Dendritic cell treated with granulocyte-macrophage colony-stimulating factor and Interleukin-4, amounts not matched to agents 40 ng/mL and 50 ng/mL, for 4 days (primary cell): ENCODE measurements at regions not wholly inside any gene's neighbourhood (a gene's known extent, or its start where the extent isn't known, plus 50 kb on each side); places are given as distances from the start of the nearest gene placed in this dataset.

Experiments
- H3K27ac Mint-ChIP-seq: one replicate; pipeline ENCODE4 v1.8.0; 2022; ENCODE audit warnings: mild to moderate bottlenecking, mixed read lengths
- H3K27me3 Mint-ChIP-seq: one replicate; pipeline ENCODE4 v1.8.0; 2022; ENCODE audit warnings: mild to moderate bottlenecking, mixed read lengths
- H3K36me3 Mint-ChIP-seq: one replicate; pipeline ENCODE4 v1.8.0; 2022; ENCODE audit warnings: low read depth, mixed read lengths
- H3K4me1 Mint-ChIP-seq: one replicate; pipeline ENCODE4 v1.8.0; 2022; ENCODE audit warnings: low read depth, mixed read lengths
- H3K4me3 Mint-ChIP-seq: one replicate; pipeline ENCODE4 v1.8.0; 2022; ENCODE audit warnings: mild to moderate bottlenecking, moderate library complexity, mixed read lengths
- H3K9me3 Mint-ChIP-seq: one replicate; pipeline ENCODE4 v1.8.0; 2022; ENCODE audit warnings: mixed read lengths
- intact Hi-C: fragments of 100-400 bp; cut with micrococcal nuclease; formaldehyde crosslinking; loops from one replicate; pipeline ENCODE4 v1.15.0; 2022

DNA sequence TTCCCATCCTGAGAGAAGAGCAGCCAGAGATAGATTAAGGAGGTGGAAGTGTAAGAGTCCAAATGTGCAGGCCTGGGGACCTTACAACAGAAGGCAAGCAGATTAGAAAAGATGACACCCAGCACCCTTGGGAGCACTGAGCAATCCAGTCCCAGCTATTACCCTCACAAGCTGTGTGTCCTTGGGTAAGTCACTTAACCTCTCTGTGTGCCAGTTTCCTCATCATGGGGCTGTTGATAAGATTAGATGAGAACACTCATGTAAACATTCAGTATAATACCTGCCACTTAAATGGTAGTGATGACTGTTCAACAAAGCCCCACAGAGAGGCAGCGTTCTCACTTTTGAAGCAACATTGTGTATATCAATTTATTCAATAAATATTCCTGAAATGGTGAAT is 114.8 kb upstream of the CST7 start:
- no peaks in the 10 kb centered on the region for H3K9me3 Mint-ChIP-seq
- no peak overlapping the region for H3K27ac Mint-ChIP-seq
- intact Hi-C loops = no loop called here
- peaks cover 3% of the 10 kb centered on the region for H3K27me3 Mint-ChIP-seq
- H3K4me1 Mint-ChIP-seq = peaks cover 9% of the 10 kb centered on the region
- no peak overlapping the region for H3K4me3 Mint-ChIP-seq
- no peaks in the 10 kb centered on the region for H3K36me3 Mint-ChIP-seq

GRCh38 chr20:24835195-24835594 is 113.9 kb upstream of the CST7 start:
- H3K27me3 Mint-ChIP-seq = peaks cover 3% of the 10 kb centered on the region
- H3K27ac Mint-ChIP-seq = no peak overlapping the region

GRCh38 chr20:24836041-24836533 is 113.0 kb upstream of the CST7 start:
- Mint-ChIP-seq H3K9me3 (no peaks in the 10 kb centered on the region), H3K27me3 (peaks cover 3% of the 10 kb centered on the region), H3K36me3 (no peaks in the 10 kb centered on the region), H3K27ac (no peak overlapping the region), H3K4me3 (no peak overlapping the region), H3K4me1 (peaks cover 9% of the 10 kb centered on the region)
- intact Hi-C loops = no loop called here

More at GRCh38 chr20:24835195-24835594, 113.9 kb upstream of the CST7 start:
- H3K4me3 Mint-ChIP-seq = no peak overlapping the region
- no peaks in the 10 kb centered on the region for H3K9me3 Mint-ChIP-seq
- peaks cover 9% of the 10 kb centered on the region for H3K4me1 Mint-ChIP-seq
- no peaks in the 10 kb centered on the region for H3K36me3 Mint-ChIP-seq
- intact Hi-C loops = no loop called here

DNA sequence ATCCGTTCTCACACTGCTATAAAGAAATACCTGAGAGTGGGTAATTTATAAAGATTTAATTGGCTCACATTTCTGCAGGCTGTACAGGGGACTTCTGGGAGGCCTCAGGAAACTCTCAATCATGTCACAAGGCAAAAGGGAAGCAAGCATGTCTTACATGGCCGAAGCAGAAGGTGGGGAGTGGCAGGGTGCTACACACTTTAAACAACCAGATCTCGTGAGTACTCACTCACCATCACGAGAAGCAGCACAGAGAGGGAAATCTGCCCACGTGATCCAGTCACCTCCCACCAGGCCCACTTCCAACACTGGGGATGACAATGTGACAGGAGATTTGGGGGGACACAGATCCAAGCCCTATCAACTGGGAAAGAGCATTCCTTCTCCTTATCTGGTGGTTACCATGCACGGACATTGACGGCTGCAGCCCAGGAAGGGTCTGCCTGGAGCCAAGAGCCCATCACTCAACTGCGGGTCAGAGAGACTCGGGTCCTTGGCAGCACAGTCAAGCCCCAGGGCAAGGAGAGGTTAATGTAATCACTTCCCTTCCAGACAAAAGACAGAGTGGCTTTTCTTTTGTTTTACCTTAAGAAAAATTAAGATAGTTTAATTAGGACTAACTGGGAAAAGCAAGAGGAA is 112.3 kb upstream of the CST7 start:
- intact Hi-C loops = no loop called here
- H3K9me3 Mint-ChIP-seq = no peaks in the 10 kb centered on the region
- peaks cover 9% of the 10 kb centered on the region for H3K4me1 Mint-ChIP-seq
- H3K36me3 Mint-ChIP-seq = no peaks in the 10 kb centered on the region
- no peak overlapping the region for H3K27ac Mint-ChIP-seq
- peaks cover 3% of the 10 kb centered on the region for H3K27me3 Mint-ChIP-seq
- H3K4me3 Mint-ChIP-seq = no peak overlapping the region

GRCh38 chr20:24837781-24838450 is 111.2 kb upstream of the CST7 start:
- peaks cover 6% of the 10 kb centered on the region for H3K27me3 Mint-ChIP-seq
- no peaks in the 10 kb centered on the region for H3K36me3 Mint-ChIP-seq
- intact Hi-C loops = no loop called here
- no peak overlapping the region for H3K27ac Mint-ChIP-seq
- no peaks in the 10 kb centered on the region for H3K9me3 Mint-ChIP-seq
- H3K4me1 Mint-ChIP-seq = peaks cover 20% of the 10 kb centered on the region
- H3K4me3 Mint-ChIP-seq = no peak overlapping the region

- Mint-ChIP-seq H3K27ac (no peak overlapping the region), H3K9me3 (no peaks in the 10 kb centered on the region), H3K27me3 (peaks cover 6% of the 10 kb centered on the region), H3K4me3 (no peak overlapping the region), H3K4me1 (peaks cover 25% of the 10 kb centered on the region), H3K36me3 (no peaks in the 10 kb centered on the region)
- intact Hi-C loops = no loop called here
Observed at GRCh38 chr20:24838546-24839535, 110.2 kb upstream of the CST7 start.

- H3K27me3 Mint-ChIP-seq = peaks cover 8% of the 10 kb centered on the region
- H3K4me3 Mint-ChIP-seq = no peak overlapping the region
- no peak overlapping the region for H3K27ac Mint-ChIP-seq
- H3K4me1 Mint-ChIP-seq = peaks cover 25% of the 10 kb centered on the region
- no peaks in the 10 kb centered on the region for H3K9me3 Mint-ChIP-seq
- intact Hi-C loops = no loop called here
- no peaks in the 10 kb centered on the region for H3K36me3 Mint-ChIP-seq
Observed at GRCh38 chr20:24840121-24840713, 108.9 kb upstream of the CST7 start.

GRCh38 chr20:24842274-24842917 is 106.7 kb upstream of the CST7 start:
- Mint-ChIP-seq H3K36me3 (no peaks in the 10 kb centered on the region), H3K9me3 (peaks cover 5% of the 10 kb centered on the region), H3K27me3 (peaks cover 8% of the 10 kb centered on the region), H3K4me3 (peak overlapping the region; percentile 17), H3K4me1 (peaks cover 16% of the 10 kb centered on the region), H3K27ac (peak overlapping the region; percentile 52)
- intact Hi-C loops = no loop called here

DNA sequence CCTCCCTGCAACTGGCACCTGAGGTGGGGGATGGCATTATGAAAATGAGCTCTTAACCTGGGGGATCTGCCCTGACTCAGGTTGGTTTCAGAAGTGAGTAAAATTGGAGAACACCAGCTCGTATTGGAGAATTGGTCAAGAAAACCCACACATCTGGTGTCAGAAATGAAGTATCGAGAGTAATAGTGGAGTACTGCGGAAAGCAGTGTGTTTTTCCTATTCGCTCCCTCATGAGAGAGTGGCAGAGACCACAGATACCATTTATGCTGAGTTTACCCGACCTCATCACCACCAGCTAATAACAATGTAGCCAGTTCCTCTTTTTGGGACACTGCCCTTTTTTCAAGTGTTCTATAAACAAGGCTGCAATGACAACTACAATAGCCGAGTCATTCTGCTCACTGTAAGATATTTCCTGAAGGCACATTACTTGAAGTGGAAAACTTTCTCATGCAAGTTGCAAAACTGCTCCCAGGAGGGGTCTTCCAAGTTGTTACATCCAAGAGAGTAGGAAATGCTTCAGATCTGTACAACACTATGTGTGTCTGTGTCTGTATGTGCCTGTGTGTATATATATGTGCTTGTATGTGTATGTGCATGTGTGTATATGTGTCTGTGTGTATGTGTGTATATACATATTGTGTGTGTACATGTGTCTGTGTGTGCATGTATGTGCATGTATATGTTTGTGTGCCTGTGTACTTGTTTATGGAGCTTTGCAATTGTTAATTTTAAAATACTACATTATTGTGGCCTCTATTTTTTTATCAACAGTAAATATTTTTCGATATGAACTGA is 106.0 kb upstream of the CST7 start:
- Mint-ChIP-seq H3K27ac (peak overlapping the region; percentile 52), H3K27me3 (peaks cover 9% of the 10 kb centered on the region), H3K4me1 (peaks cover 16% of the 10 kb centered on the region), H3K9me3 (peaks cover 13% of the 10 kb centered on the region), H3K4me3 (peak overlapping the region; percentile 17), H3K36me3 (no peaks in the 10 kb centered on the region)
- intact Hi-C loops = no loop called here

DNA sequence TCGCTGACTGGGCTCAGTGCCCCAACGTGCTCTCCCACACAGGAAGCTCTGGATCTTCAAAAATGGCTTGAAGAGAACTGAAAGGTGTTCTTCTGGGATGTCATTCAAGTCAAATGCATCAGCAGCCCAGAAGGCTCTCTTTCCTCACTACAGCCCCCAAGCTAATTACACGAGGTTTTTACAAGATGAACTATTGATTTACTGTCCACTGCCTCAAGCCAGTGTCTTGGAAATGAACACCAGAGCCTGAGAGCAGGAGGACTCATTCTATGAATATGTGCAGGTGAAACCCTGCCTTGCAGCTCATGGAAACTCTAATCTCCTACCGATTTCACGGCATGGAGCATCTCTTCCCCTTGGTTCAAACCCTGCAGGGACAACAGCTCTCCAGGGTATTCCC is 98.9 kb upstream of the CST7 start:
- intact Hi-C loops = no loop called here

GRCh38 chr20:24851346-24852019 is 97.6 kb upstream of the CST7 start:
- H3K4me3 Mint-ChIP-seq = no peak overlapping the region

More for the DNA sequence above, 98.9 kb upstream of the CST7 start:
- H3K27ac Mint-ChIP-seq = no peak overlapping the region
- no peak overlapping the region for H3K4me3 Mint-ChIP-seq
- no peaks in the 10 kb centered on the region for H3K4me1 Mint-ChIP-seq
- H3K36me3 Mint-ChIP-seq = no peaks in the 10 kb centered on the region
- peaks cover 2% of the 10 kb centered on the region for H3K27me3 Mint-ChIP-seq
- H3K9me3 Mint-ChIP-seq = peaks cover 30% of the 10 kb centered on the region

GRCh38 chr20:24853916-24854315 is 95.2 kb upstream of the CST7 start:
- no peak overlapping the region for H3K4me3 Mint-ChIP-seq
- no peaks in the 10 kb centered on the region for H3K4me1 Mint-ChIP-seq
- no peaks in the 10 kb centered on the region for H3K36me3 Mint-ChIP-seq
- peaks cover 35% of the 10 kb centered on the region for H3K9me3 Mint-ChIP-seq
- intact Hi-C loops = no loop called here
- no peak overlapping the region for H3K27ac Mint-ChIP-seq
- no peaks in the 10 kb centered on the region for H3K27me3 Mint-ChIP-seq

More at GRCh38 chr20:24851346-24852019, 97.6 kb upstream of the CST7 start:
- Mint-ChIP-seq H3K4me1 (no peaks in the 10 kb centered on the region), H3K27me3 (peaks cover 2% of the 10 kb centered on the region), H3K27ac (no peak overlapping the region), H3K9me3 (peaks cover 40% of the 10 kb centered on the region), H3K36me3 (no peaks in the 10 kb centered on the region)
- intact Hi-C loops = no loop called here
